COLO668 (cell line): ENCODE measurements at regions not wholly inside any gene's neighbourhood (a gene's known extent, or its start where the extent isn't known, plus 50 kb on each side); places are given as distances from the start of the nearest gene placed in this dataset.

Experiments
- DNase-seq: peaks from one replicate; lab custom pipeline; 2025; ENCODE audit not compliant: unreplicated experiment; lab: John Stamatoyannopoulos, UW

DNA sequence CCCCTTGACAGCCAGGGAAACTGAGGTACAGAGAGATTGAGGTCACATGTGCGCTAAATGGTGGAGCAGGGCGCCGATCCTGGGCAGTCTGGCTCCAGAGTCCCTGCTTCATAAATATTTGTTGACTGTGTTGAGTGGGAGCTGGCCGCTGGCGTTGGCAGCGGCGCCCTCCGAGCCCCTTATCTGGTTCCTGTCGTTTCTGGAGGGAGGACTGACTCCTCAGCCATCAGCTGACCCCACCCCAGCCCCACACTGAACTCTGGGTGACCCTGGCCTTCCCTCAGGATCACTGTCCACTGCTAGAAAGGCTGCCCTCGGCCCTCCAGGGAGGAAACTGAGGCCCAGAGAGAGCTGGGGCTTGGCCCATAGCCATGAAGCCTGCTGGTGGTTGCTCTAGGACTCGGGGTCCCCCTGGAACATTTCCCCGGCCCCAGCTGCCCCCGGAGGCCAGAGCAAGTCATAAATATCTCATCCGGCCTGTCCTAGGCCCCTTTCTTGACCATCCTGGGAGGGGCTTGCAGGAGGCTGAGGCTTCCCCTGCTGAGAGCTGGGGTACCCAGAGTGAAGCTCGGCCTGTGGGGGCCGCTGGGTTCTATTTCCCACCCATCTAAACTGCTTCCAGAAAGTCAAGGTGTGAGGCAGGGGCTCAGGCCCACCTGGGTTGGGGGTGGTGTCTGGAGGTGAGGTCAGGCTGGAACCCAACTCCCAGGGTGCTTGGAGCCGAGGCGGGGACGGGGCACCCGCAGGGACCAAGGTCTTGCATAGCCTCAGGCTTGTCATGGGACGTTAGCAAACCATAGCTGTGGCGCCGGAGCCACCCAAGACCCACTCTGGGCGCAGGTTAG is 51.7 kb upstream of the GSE1 start:
- DNase-seq: peak; percentile 45

GRCh38 chr16:85562093-85562786 is 50.9 kb upstream of the GSE1 start:
- DNase-seq: peak; percentile 58

DNA sequence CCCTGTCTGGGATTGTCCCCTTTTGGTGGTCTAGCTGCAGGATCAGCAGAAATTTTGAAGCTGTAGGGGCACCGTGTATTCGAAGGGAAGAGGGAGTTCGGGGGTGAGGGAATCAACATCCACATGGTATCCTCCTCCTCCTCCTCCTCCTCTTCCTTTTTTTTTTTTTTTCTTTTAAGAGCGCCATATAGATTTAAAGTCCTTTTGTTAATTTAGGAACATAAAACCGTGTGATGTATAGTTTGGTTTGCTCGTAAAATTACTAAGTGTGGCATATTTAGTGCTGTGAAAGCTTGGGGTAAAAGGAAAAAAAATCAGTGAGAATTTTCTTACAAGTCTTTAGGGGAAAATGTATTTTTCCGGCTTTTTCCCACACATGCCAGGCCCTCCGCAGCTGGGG is 50.1 kb upstream of the GSE1 start:
- DNase-seq: no peak
